NT2/D1 (cell line): ENCODE measurements at regions not wholly inside any gene's neighbourhood (a gene's known extent, or its start where the extent isn't known, plus 50 kb on each side); places are given as distances from the start of the nearest gene placed in this dataset.

Experiments used
- YY1 ChIP-seq: IDR thresholded peaks from 2 replicates; pipeline ENCODE4 v1.6.1; 2011; ENCODE audit not compliant: insufficient read length, insufficient read depth
- ZNF274 ChIP-seq: IDR thresholded peaks from 2 replicates; pipeline ENCODE4 v1.6.1; 2011; ENCODE audit warnings: mild to moderate bottlenecking, low read depth, low read length

- TF ChIP-seq YY1 (no peak), ZNF274 (no peak)
Observed at GRCh38 chr1:218982482-218982881, 191.2 kb upstream of the LYPLAL1 start.
